NOMO-1 treated with DMSO at 0.1 percent for 48 hours (cell line): ENCODE measurements at regions not wholly inside any gene's neighbourhood (a gene's known extent, or its start where the extent isn't known, plus 50 kb on each side); places are given as distances from the start of the nearest gene placed in this dataset.
"Not testable (repeated sequence)": the region's sequence is repeated elsewhere in the genome, so short reads cannot be mapped to it uniquely, and the experiment has no call there.

Experiments used
- DNase-seq: peaks from one replicate; lab custom pipeline; 2025; ENCODE audit not compliant: unreplicated experiment; lab: John Stamatoyannopoulos, UW

- DNase-seq, result peak; percentile 56
These were observed 61.4 kb upstream of the BMAL1 start for GRCh38 chr11:13216019-13216710.

- no peak for DNase-seq
These were observed 60.9 kb upstream of the BMAL1 start for GRCh38 chr11:13216711-13217075.

- not testable (repeated sequence) for DNase-seq
These were observed 58.9 kb upstream of the BMAL1 start for GRCh38 chr11:13218685-13219084.

GRCh38 chr11:13220148-13220547 lies 57.4 kb upstream of the BMAL1 start:
- no peak for DNase-seq

GRCh38 chr11:13221722-13222121 lies 55.9 kb upstream of the BMAL1 start:
- no peak for DNase-seq

- no peak for DNase-seq
These were observed 55.3 kb upstream of the BMAL1 start for GRCh38 chr11:13222285-13222684.

GRCh38 chr11:13223112-13223511 lies 54.5 kb upstream of the BMAL1 start:
- DNase-seq, result no peak

- no peak for DNase-seq
These were observed 53.3 kb upstream of the BMAL1 start for GRCh38 chr11:13224324-13224723.

- no peak for DNase-seq
These were observed 52.3 kb upstream of the BMAL1 start for GRCh38 chr11:13225038-13226001.

- no peak for DNase-seq
These were observed 49.8 kb upstream of the BMAL1 start for GRCh38 chr11:13227676-13228255.
